WTC11 (cell line): ENCODE measurements at regions not wholly inside any gene's neighbourhood (a gene's known extent, or its start where the extent isn't known, plus 50 kb on each side); places are given as distances from the start of the nearest gene placed in this dataset.

Experiments used
- ATAC-seq: fragments of 200-7000 bp; cut with Tn5 transposase; 2 replicates; pipeline ENCODE4 v1.10.0; 2021; ENCODE audit warnings: mild to moderate bottlenecking, moderate library complexity
- CTCF ChIA-PET: fragments of 300-600 bp; sonication (Branson Sonifier 250); formaldehyde crosslinking; loops from one replicate; lab custom pipeline; 2021; ENCODE audit warnings: antibody characterized with exemption; lab: Charles Lee
- POLR2A ChIA-PET: fragments of 350-600 bp; sonication (Branson Sonifier 250); formaldehyde crosslinking; loops from one replicate; lab custom pipeline; 2021; ENCODE audit warnings: antibody characterized with exemption; lab: Charles Lee
- DNase-seq: peaks from one replicate; pipeline ENCODE4 v3.0.0; 2021; ENCODE audit warnings: low spot score
- H3K27ac Mint-ChIP-seq: 2 replicates; pipeline ENCODE4 v1.8.0; 2021; ENCODE audit warnings: mixed read lengths
- H3K27me3 Mint-ChIP-seq: 2 replicates; pipeline ENCODE4 v1.8.0; 2021; ENCODE audit warnings: low read depth, mild to moderate bottlenecking, moderate library complexity, mixed read lengths
- H3K36me3 Mint-ChIP-seq: 2 replicates; pipeline ENCODE4 v1.8.0; 2021; ENCODE audit warnings: mixed read lengths
- H3K4me1 Mint-ChIP-seq: 2 replicates; pipeline ENCODE4 v1.8.0; 2022; ENCODE audit warnings: mixed read lengths
- H3K4me3 Mint-ChIP-seq: 2 replicates; pipeline ENCODE4 v1.8.0; 2021; ENCODE audit warnings: mild to moderate bottlenecking, moderate library complexity, mixed read lengths
- H3K9me3 Mint-ChIP-seq: 2 replicates; pipeline ENCODE4 v1.8.0; 2021; ENCODE audit warnings: mixed read lengths
- ATF2 ChIP-seq: sonication (generic); formaldehyde crosslinking; IDR thresholded peaks from 2 replicates; pipeline ENCODE4 v1.8.1; 2022; ENCODE audit warnings: low read depth, missing genetic modification reagents, borderline replicate concordance
- E2F5 ChIP-seq: sonication (generic); formaldehyde crosslinking; IDR thresholded peaks from 2 replicates; pipeline ENCODE4 v1.8.1; 2022; ENCODE audit warnings: mild to moderate bottlenecking, moderate library complexity, missing genetic modification reagents
- ELF4 ChIP-seq: sonication (generic); formaldehyde crosslinking; IDR thresholded peaks from 2 replicates; pipeline ENCODE4 v1.8.1; 2022; ENCODE audit warnings: low read depth, mild to moderate bottlenecking, moderate library complexity, missing genetic modification reagents
- ESRRA ChIP-seq: sonication (generic); formaldehyde crosslinking; IDR thresholded peaks from 2 replicates; pipeline ENCODE4 v1.8.1; 2022; ENCODE audit warnings: mild to moderate bottlenecking, missing genetic modification reagents, borderline replicate concordance
- GABPB1 ChIP-seq: sonication (generic); formaldehyde crosslinking; IDR thresholded peaks from 2 replicates; pipeline ENCODE4 v1.8.1; 2023; ENCODE audit warnings: mild to moderate bottlenecking, missing genetic modification reagents
- GTF2I ChIP-seq: fragments of 250-450 bp; sonication (Bioruptor Pico); conservative IDR thresholded peaks from 2 replicates; pipeline ENCODE4 v1.4.0; 2021; ENCODE audit warnings: mild to moderate bottlenecking
- HMGXB4 ChIP-seq: sonication (generic); formaldehyde crosslinking; IDR thresholded peaks from 2 replicates; pipeline ENCODE4 v1.8.1; 2023; ENCODE audit warnings: mild to moderate bottlenecking, moderate library complexity, missing genetic modification reagents
- MAX ChIP-seq: sonication (generic); formaldehyde crosslinking; IDR thresholded peaks from 2 replicates; pipeline ENCODE4 v1.8.0; 2022; ENCODE audit warnings: mild to moderate bottlenecking, missing genetic modification reagents
- NFATC4 ChIP-seq: fragments of 250-450 bp; sonication (Bioruptor Pico); IDR thresholded peaks from 2 replicates; pipeline ENCODE4 v1.9.0; 2021; ENCODE audit warnings: mild to moderate bottlenecking
- NFE2L1 ChIP-seq: sonication (generic); formaldehyde crosslinking; IDR thresholded peaks from 2 replicates; pipeline ENCODE4 v1.8.1; 2023; ENCODE audit warnings: missing genetic modification reagents
- NFYB ChIP-seq: sonication (generic); formaldehyde crosslinking; conservative IDR thresholded peaks from 2 replicates; pipeline ENCODE4 v1.8.0; 2022; ENCODE audit warnings: low read depth, missing genetic modification reagents
- NR2C2 ChIP-seq: sonication (generic); formaldehyde crosslinking; IDR thresholded peaks from 2 replicates; pipeline ENCODE4 v1.8.0; 2022; ENCODE audit warnings: mild to moderate bottlenecking, missing genetic modification reagents
- OVOL2 ChIP-seq: fragments of 250-450 bp; sonication (Bioruptor Pico); IDR thresholded peaks from 2 replicates; pipeline ENCODE4 v1.9.0; 2021; ENCODE audit warnings: mild to moderate bottlenecking, borderline replicate concordance
- TP53 ChIP-seq: sonication (generic); formaldehyde crosslinking; IDR thresholded peaks from 2 replicates; pipeline ENCODE4 v1.8.1; 2023; ENCODE audit warnings: mild to moderate bottlenecking, missing genetic modification reagents
- ZBTB21 ChIP-seq: sonication (generic); formaldehyde crosslinking; IDR thresholded peaks from 2 replicates; pipeline ENCODE4 v1.8.1; 2023; ENCODE audit warnings: mild to moderate bottlenecking, missing genetic modification reagents, borderline replicate concordance
- ZMAT4 ChIP-seq: fragments of 250-450 bp; sonication (Bioruptor Pico); IDR thresholded peaks from 2 replicates; pipeline ENCODE4 v1.9.0; 2021; ENCODE audit warnings: mild to moderate bottlenecking
- ZNF138 ChIP-seq: sonication (generic); formaldehyde crosslinking; conservative IDR thresholded peaks from 2 replicates; pipeline ENCODE4 v1.8.1; 2022; ENCODE audit warnings: mild to moderate bottlenecking, moderate library complexity, missing genetic modification reagents
- ZNF396 ChIP-seq: fragments of 250-450 bp; sonication (Bioruptor Pico); IDR thresholded peaks from 2 replicates; pipeline ENCODE4 v1.8.0; 2021; ENCODE audit warnings: mild to moderate bottlenecking, moderate library complexity, borderline replicate concordance

- CTCF ChIA-PET, result no interaction called here
- H3K36me3 Mint-ChIP-seq, result no peaks in the 10 kb centered on the region
- ATAC-seq (no peak), DNase-seq (no peak)
- no peaks in the 10 kb centered on the region; the same call in 1 of the 2 replicates for H3K27me3 Mint-ChIP-seq
- H3K4me1 Mint-ChIP-seq, result no peaks in the 10 kb centered on the region
- TF ChIP-seq ESRRA (CRISPR knock-in tag) (no peak), ELF4 (CRISPR knock-in tag) (no peak)
- TF ChIP-seq, all 79 proteins: peak for 0
- Mint-ChIP-seq H3K9me3 (peaks cover 42% of the 10 kb centered on the region), H3K27ac (no peak overlapping the region), H3K4me3 (no peak overlapping the region)
- POLR2A ChIA-PET, result no interaction called here
Observed at GRCh38 chr22:47965066-47965465, 1202.6 kb downstream of the TBC1D22A start.

GRCh38 chr22:47963660-47964059, 1201.2 kb downstream of the TBC1D22A start:
- no peak for ATAC-seq
- CTCF ChIA-PET, result no interaction called here
- no peaks in the 10 kb centered on the region; the same call in 1 of the 2 replicates for H3K27me3 Mint-ChIP-seq
- peaks cover 3% of the 10 kb centered on the region; the same call in 1 of the 2 replicates for H3K36me3 Mint-ChIP-seq
- no peak overlapping the region for H3K27ac Mint-ChIP-seq
- H3K4me1 Mint-ChIP-seq, result no peaks in the 10 kb centered on the region
- no peak for TF ChIP-seq GTF2I (CRISPR knock-in tag)
- TF ChIP-seq ATF2 (CRISPR knock-in tag), result no peak
- TF ChIP-seq TP53 (CRISPR knock-in tag), result no peak
- no peak for TF ChIP-seq MAX (CRISPR knock-in tag)
- no peak for TF ChIP-seq ZBTB21 (CRISPR knock-in tag)
- no peak for TF ChIP-seq GABPB1 (CRISPR knock-in tag)
- no peak for TF ChIP-seq ZNF396 (CRISPR knock-in tag)
- no peak for TF ChIP-seq OVOL2 (CRISPR knock-in tag)
- TF ChIP-seq E2F5 (CRISPR knock-in tag), result no peak
- no peak for TF ChIP-seq ZNF138 (CRISPR knock-in tag)
- TF ChIP-seq NFATC4, result no peak
- TF ChIP-seq ZMAT4, result no peak
- no peak for TF ChIP-seq HMGXB4 (CRISPR knock-in tag)
- no peak for TF ChIP-seq NFYB (CRISPR knock-in tag)
- no peak for TF ChIP-seq NFE2L1 (CRISPR knock-in tag)
- TF ChIP-seq, all 79 proteins: peak for 0
- POLR2A ChIA-PET, result no interaction called here
- no peak overlapping the region for H3K4me3 Mint-ChIP-seq
- H3K9me3 Mint-ChIP-seq, result peaks cover 48% of the 10 kb centered on the region
- no peak for DNase-seq

GRCh38 chr22:47957649-47958048, 1195.2 kb downstream of the TBC1D22A start:
- CTCF ChIA-PET, result no interaction called here
- H3K36me3 Mint-ChIP-seq, result peaks cover 11% of the 10 kb centered on the region
- no peaks in the 10 kb centered on the region for H3K4me1 Mint-ChIP-seq
- POLR2A ChIA-PET, result no interaction called here
- ATAC-seq (no peak), DNase-seq (no peak)
- H3K9me3 Mint-ChIP-seq, result peaks cover 38% of the 10 kb centered on the region
- no peak overlapping the region for H3K4me3 Mint-ChIP-seq
- no peak for TF ChIP-seq NR2C2 (CRISPR knock-in tag)
- H3K27me3 Mint-ChIP-seq, result no peaks in the 10 kb centered on the region; the same call in none of the 2 replicates
- no peak overlapping the region for H3K27ac Mint-ChIP-seq
